NCI-H2171 treated with DMSO at 0.1 percent for 48 hours (cell line): ENCODE measurements at regions not wholly inside any gene's neighbourhood (a gene's known extent, or its start where the extent isn't known, plus 50 kb on each side); places are given as distances from the start of the nearest gene placed in this dataset.
"Not testable (repeated sequence)": the region's sequence is repeated elsewhere in the genome, so short reads cannot be mapped to it uniquely, and the experiment has no call there.

Source experiments
- DNase-seq: peaks from one replicate; lab custom pipeline; 2025; lab: John Stamatoyannopoulos, UW

DNA sequence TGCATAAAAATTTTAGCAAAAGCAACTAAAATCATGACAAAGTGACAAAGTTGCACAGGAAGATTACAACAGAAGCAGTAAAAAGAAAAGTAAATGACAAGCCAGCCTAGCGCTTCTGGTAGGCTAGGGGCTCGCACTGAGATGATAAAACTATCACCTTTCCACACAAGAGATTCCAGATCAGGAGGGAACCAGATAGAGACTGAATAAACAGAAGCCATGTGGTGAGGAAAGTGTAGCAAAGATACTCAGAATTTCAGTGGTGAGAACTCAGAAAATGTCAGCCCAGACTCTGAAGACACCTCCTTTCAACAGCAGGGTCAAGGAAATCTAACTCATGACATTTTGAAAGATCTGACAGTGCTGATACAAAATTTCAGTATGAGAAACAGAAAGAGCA is 77.4 kb upstream of the DNAJC10 start:
- no peak for DNase-seq

DNA sequence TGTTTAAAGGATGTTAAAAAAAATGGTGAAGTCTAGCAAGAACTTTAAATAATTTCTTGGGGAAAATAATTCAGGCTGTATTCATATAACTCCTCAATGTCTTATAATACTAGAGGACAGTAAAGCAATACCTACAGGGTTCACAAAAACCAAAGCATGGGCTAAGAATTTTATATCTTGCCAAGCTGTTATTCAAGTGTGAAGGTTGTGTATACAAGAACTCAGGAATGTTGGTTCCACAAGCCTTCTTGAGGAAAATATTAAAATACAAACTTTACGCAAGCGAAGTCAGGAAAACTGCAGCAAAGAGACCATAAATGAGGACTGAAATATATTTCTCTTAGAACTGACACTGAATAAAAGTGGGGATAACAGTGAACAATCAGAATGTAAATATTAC is 76.1 kb upstream of the DNAJC10 start:
- DNase-seq, result no peak

DNA sequence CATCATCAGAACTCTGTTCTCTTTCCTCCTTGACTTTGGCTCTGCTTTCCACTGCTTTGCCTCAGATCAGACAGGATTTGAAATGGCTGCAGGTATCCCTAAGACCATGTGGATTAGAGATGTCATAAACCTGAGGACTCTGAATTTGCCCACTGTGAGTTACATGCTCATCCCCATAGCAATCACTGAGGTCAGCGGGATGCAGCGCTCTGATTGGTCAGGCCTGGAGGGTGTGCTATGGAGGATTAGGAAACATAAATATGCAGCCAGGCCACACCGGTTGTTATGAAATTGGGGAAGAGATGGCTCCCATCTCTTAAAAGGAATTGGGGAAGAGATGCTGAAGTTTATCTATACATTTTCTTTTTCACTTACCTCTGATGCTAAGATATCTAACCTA is 73.7 kb upstream of the DNAJC10 start:
- DNase-seq, result peak; percentile 9

DNA sequence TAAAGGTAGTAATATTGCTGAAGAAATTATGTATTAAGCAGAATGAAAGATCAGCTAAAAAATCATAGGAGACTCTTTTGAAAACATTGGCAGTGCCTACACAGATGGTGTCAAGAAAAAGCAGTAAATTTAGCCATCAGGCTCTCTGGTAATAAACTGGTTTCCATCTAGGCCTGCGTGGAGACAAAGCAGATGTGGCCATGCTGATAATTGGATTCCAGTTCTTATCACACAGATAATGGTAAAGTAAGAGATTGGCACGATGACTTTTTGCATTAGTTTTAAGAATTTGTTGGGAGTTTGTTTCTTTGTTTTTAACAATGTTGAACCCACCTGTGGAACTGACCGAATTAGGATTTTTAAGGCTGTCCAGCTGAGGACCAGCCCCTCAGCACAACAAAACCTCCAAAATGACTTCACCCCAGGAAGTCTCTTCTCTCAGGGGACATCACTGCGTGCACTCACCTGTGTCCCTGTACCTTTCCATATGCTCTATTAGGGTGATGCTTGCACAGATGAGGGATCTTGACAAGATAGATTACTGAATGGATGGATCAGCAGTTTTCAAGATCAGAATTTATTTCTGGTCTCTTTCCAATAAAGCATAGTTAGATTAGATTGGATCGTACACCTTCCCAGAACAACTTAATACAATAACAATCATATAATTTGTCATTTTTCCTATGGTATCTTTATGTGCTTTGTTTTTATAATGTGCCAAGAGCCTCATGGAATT is 69.1 kb upstream of the DNAJC10 start:
- DNase-seq, result peak; percentile 57

DNA sequence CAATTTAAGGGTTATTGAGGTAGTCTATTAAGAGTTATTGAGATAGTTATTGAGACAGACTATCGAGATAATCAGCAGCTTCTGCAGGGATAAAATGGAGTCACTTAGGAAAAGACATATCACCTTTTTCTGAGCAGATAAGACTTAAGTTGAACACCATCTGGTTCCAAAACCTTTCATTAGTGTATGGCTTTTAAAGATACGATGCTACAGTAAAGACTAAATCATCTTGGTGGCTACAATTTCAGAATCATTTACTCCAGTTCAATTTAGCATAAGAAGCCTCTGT is 68.6 kb upstream of the DNAJC10 start:
- DNase-seq, result peak; percentile 45

DNA sequence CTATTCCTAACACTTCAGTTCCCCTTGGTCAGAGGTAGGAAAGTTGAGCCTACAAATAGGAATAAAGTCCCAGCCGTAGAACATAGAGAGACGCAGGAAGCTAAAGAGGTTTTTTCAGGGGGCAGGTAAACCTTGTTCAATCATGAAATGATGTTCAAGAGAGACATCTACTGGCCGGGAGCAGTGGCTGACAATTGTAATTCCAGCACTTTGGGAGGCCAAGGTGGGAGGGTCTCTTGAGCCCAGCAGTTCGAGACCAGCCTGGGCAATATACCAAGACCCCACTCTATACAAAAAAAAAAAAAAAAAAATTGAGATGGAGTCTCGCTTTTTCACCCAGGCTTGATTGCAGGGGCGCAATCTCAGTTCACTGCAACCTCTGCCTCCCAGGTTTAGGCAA is 66.7 kb upstream of the DNAJC10 start:
- peak; percentile 74 for DNase-seq

DNA sequence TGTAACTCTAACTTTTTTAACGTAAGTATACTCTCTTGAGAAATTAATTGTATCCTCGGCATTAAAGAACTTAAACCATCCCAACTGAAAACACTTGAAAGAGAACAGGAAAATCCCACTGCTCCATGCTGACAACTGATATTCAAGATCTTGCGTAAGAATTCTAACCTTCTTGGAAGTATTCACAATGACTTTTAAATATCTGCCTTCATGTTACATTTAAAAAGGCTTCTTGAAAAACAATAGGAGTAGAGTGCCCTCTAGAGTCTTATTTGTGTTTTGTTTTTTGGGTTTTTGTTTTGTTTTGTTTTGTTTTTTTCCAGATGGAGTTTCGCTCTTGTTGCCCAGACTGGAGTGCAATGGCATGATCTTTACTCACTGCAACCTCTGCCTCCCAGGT is 65.4 kb upstream of the DNAJC10 start:
- peak; percentile 77 for DNase-seq

DNA sequence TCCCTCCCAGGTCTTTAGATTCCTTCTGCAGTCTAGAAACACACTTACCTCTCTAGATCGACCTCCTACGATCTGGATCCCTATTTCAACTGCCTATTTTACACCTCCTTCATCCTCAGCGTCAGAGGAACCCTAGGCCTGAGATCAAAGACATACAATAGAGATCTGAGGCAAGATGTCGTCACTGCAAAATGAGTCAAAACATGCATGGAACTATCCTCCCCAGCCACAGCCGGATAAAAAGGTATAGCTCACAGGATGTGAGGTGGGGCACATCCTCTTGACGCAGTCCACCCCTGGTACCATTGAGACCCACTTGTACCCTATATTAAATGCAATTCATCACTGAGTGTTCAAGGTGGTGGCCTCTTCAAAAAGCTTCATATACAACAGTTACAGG is 63.7 kb upstream of the DNAJC10 start:
- DNase-seq, result no peak

DNA sequence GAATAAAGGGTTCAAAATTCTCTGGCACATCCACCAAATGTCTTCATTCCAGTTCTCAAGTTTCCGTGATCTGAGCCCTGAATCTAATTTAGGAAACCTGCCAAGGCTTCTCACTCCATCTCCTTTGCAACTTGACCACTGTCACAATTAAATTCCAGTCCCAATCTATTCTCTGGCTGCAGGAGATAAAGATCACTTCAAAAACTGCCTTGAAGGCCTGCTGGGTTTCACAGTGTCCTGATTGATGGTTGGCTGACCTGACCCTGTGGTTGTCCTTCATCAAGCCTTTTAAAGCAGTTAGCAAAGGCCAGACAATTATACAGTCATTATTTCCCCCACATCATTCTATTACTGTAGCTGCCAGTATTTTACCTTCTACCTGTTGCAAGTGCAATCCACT is 60.3 kb upstream of the DNAJC10 start:
- DNase-seq, result no peak

DNA sequence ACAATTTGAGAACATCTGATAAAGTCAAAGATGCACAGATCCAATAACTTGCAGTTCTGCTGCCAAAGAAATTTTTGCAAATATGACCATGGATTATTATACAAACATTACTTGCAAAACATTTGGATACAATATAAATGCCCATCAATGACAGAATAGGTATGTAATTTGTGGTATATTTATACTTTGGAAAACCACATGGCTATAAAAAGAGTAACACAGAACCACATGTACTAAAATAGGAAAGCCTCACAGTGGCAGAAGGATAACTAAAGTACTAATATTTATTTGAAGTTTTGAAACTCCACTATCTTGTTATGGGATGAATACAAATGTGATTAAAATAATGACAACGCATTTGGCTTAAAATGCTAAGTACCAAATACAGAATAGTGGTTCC is 51.8 kb upstream of the DNAJC10 start:
- no peak for DNase-seq

DNA sequence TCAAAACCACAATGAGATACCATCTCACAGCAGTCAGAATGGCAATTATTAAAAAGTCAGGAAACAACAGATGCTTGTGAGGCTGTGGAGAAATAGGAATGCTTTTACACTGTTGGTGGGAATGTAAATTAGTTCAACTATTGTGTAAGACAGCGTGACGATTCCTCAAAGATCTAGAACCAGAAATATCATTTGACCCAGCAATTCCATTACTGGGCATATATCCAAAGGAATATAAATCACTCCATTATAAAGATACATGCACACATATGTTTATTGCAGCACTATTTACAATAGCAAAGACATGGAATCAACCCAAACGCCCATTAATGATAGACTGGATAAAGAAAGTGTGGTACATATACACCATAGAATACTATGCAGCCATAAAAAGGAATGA is 50.6 kb upstream of the DNAJC10 start:
- not testable (repeated sequence) for DNase-seq
